Fibroblast of peridontal ligament (primary cell): ENCODE measurements at regions not wholly inside any gene's neighbourhood (a gene's known extent, or its start where the extent isn't known, plus 50 kb on each side); places are given as distances from the start of the nearest gene placed in this dataset.
A peak's percentile ranks its signal among the peaks of the same experiment; 100 is the strongest.
"Not testable (repeated sequence)": the region's sequence is repeated elsewhere in the genome, so short reads cannot be mapped to it uniquely, and the experiment has no call there.

Source experiments
- DNase-seq: peaks from one replicate; pipeline ENCODE4 v3.0.0-alpha.2; 2010; ENCODE audit errors: extremely low read depth

GRCh38 chr7:140283472-140283871 is 106.7 kb upstream of the KDM7A start:
- DNase-seq, result no peak

- no peak for DNase-seq
These were observed 105.2 kb upstream of the KDM7A start for GRCh38 chr7:140281960-140282359.

- DNase-seq, result no peak
These were observed 104.5 kb upstream of the KDM7A start for GRCh38 chr7:140281255-140281654.

GRCh38 chr7:140276001-140276400 is 99.2 kb upstream of the KDM7A start:
- DNase-seq, result no peak

GRCh38 chr7:140275069-140275965 is 98.5 kb upstream of the KDM7A start:
- peak; percentile 40 for DNase-seq

- no peak for DNase-seq
These were observed 96.6 kb upstream of the KDM7A start for GRCh38 chr7:140273417-140273816.

- not testable (repeated sequence) for DNase-seq
These were observed 94.8 kb upstream of the KDM7A start for GRCh38 chr7:140271643-140271968.

- no peak for DNase-seq
These were observed 92.3 kb upstream of the KDM7A start for GRCh38 chr7:140269004-140269638.

- DNase-seq, result no peak
These were observed 90.8 kb upstream of the KDM7A start for GRCh38 chr7:140267381-140268226.

- no peak for DNase-seq
These were observed 86.5 kb upstream of the KDM7A start for GRCh38 chr7:140263277-140263676.

GRCh38 chr7:140262242-140262903 is 85.6 kb upstream of the KDM7A start:
- DNase-seq, result no peak

GRCh38 chr7:140261522-140261921 is 84.7 kb upstream of the KDM7A start:
- DNase-seq, result no peak

- no peak for DNase-seq
These were observed 84.3 kb upstream of the KDM7A start for GRCh38 chr7:140261105-140261486.

GRCh38 chr7:140260352-140261104 is 83.7 kb upstream of the KDM7A start:
- no peak for DNase-seq

- DNase-seq, result not testable (repeated sequence)
These were observed 80.5 kb upstream of the KDM7A start for GRCh38 chr7:140257278-140257677.

GRCh38 chr7:140254976-140255375 is 78.2 kb upstream of the KDM7A start:
- DNase-seq, result not testable (repeated sequence)

- no peak for DNase-seq
These were observed 72.4 kb upstream of the KDM7A start for GRCh38 chr7:140249036-140249806.

GRCh38 chr7:140247559-140247958 is 70.8 kb upstream of the KDM7A start:
- DNase-seq, result no peak

GRCh38 chr7:140245611-140246105 is 68.9 kb upstream of the KDM7A start:
- DNase-seq, result no peak
